HEK293 (cell line): ENCODE measurements at regions not wholly inside any gene's neighbourhood (a gene's known extent, or its start where the extent isn't known, plus 50 kb on each side); places are given as distances from the start of the nearest gene placed in this dataset.

Experiments
- CTCF ChIA-PET: fragments of 350-600 bp; formaldehyde crosslinking; extraction: SDS; loops from one replicate; lab custom pipeline; 2021; ENCODE audit warnings: antibody characterized with exemption; lab: Yijun Ruan, JAX
- POLR2A ChIA-PET: fragments of 300-600 bp; formaldehyde crosslinking; extraction: SDS; loops from one replicate; lab custom pipeline; 2020; ENCODE audit warnings: antibody characterized with exemption, inconsistent platforms; lab: Yijun Ruan, JAX
- H3K27ac ChIP-seq: fragments of 200-500 bp; sonication (Bioruptor generic); 2 replicates; pipeline ENCODE4 v1.5.1; 2014; ENCODE audit warnings: low read depth, low read length, control low read depth, inconsistent platforms; ENCODE audit errors: extremely low read depth
- H3K36me3 ChIP-seq, 2 experiments: fragments of 200-500 bp in 1 of 2; sonication (Bioruptor generic) in 1 of 2; 1 replicate in 1 of 2; 2 replicates in 1 of 2; pipeline ENCODE4 v1.5.1; 2014 to 2017; ENCODE audit warnings: inconsistent platforms in 2 of 2, low read length in 2 of 2; ENCODE audit not compliant: control insufficient read depth in 2 of 2, insufficient read depth in 1 of 2
- H3K4me1 ChIP-seq: fragments of 200-500 bp; sonication (Bioruptor generic); 2 replicates; pipeline ENCODE4 v1.5.1; 2014; ENCODE audit warnings: mild to moderate bottlenecking, low read length, inconsistent platforms; ENCODE audit not compliant: control insufficient read depth, insufficient read depth
- H3K4me3 ChIP-seq: 2 replicates; pipeline ENCODE4 v1.5.1; 2011; ENCODE audit warnings: low read depth, mild to moderate bottlenecking, control low read depth, low read length, moderate library complexity
- H3K9me3 ChIP-seq: fragments of 200-500 bp; sonication (Bioruptor generic); 2 replicates; pipeline ENCODE4 v1.5.1; 2014; ENCODE audit warnings: low read depth, low read length, inconsistent platforms; ENCODE audit not compliant: control insufficient read depth, insufficient read depth
- GLI2 ChIP-seq: fragments of 450-650 bp; formaldehyde crosslinking; IDR thresholded peaks from 2 replicates; pipeline ENCODE4; 2017; ENCODE audit warnings: missing biosample characterization, missing genetic modification characterization, low read depth, borderline replicate concordance
- GLIS1 ChIP-seq: fragments of 450-650 bp; formaldehyde crosslinking; IDR thresholded peaks from 2 replicates; pipeline ENCODE4 v1.5.1; 2016; ENCODE audit warnings: missing biosample characterization, missing genetic modification characterization
- KLF1 ChIP-seq: fragments of 450-650 bp; formaldehyde crosslinking; IDR thresholded peaks from 2 replicates; pipeline ENCODE4 v1.5.1; 2016; ENCODE audit warnings: missing biosample characterization, missing genetic modification characterization
- KLF9 ChIP-seq: fragments of 450-650 bp; formaldehyde crosslinking; IDR thresholded peaks from 2 replicates; pipeline ENCODE4 v1.5.1; 2016; ENCODE audit warnings: missing biosample characterization, missing genetic modification characterization, low read depth
- OVOL3 ChIP-seq: fragments of 450-650 bp; formaldehyde crosslinking; IDR thresholded peaks from 2 replicates; pipeline ENCODE4 v1.5.1; 2016; ENCODE audit warnings: missing biosample characterization, missing genetic modification characterization
- PBX3 ChIP-seq: sonication (generic); formaldehyde crosslinking; IDR thresholded peaks from 2 replicates; pipeline ENCODE4 v1.8.1; 2022; ENCODE audit warnings: mild to moderate bottlenecking, moderate library complexity, missing genetic modification reagents
- SCRT1 ChIP-seq: fragments of 450-650 bp; formaldehyde crosslinking; IDR thresholded peaks from 2 replicates; pipeline ENCODE4 v1.5.1; 2016; ENCODE audit warnings: missing biosample characterization, missing genetic modification characterization, borderline replicate concordance
- WT1 ChIP-seq: fragments of 450-650 bp; formaldehyde crosslinking; IDR thresholded peaks from 2 replicates; pipeline ENCODE4 v1.5.1; 2016; ENCODE audit warnings: missing biosample characterization, missing genetic modification characterization
- ZBTB48 ChIP-seq: fragments of 450-650 bp; formaldehyde crosslinking; IDR thresholded peaks from 2 replicates; pipeline ENCODE4 v1.5.1; 2016; ENCODE audit warnings: missing biosample characterization, missing genetic modification characterization
- ZBTB49 ChIP-seq: fragments of 450-650 bp; formaldehyde crosslinking; IDR thresholded peaks from 2 replicates; pipeline ENCODE4 v1.5.1; 2016; ENCODE audit warnings: missing biosample characterization, missing genetic modification characterization, low read depth
- ZBTB6 ChIP-seq: fragments of 450-650 bp; formaldehyde crosslinking; IDR thresholded peaks from 2 replicates; pipeline ENCODE4 v1.5.1; 2017; ENCODE audit warnings: missing biosample characterization, missing genetic modification characterization
- ZBTB8A ChIP-seq: fragments of 450-650 bp; formaldehyde crosslinking; IDR thresholded peaks from 2 replicates; pipeline ENCODE4 v1.5.1; 2016; ENCODE audit warnings: missing biosample characterization, missing genetic modification characterization
- ZNF157 ChIP-seq: fragments of 450-650 bp; formaldehyde crosslinking; IDR thresholded peaks from 2 replicates; pipeline ENCODE4 v1.5.1; 2016; ENCODE audit warnings: missing biosample characterization, missing genetic modification characterization
- ZNF16 ChIP-seq: fragments of 450-650 bp; formaldehyde crosslinking; IDR thresholded peaks from 2 replicates; pipeline ENCODE4 v1.5.1; 2016; ENCODE audit warnings: low read depth, missing biosample characterization, missing genetic modification characterization
- ZNF19 ChIP-seq: fragments of 450-650 bp; formaldehyde crosslinking; IDR thresholded peaks from 2 replicates; pipeline ENCODE4; 2016; ENCODE audit warnings: missing biosample characterization, missing genetic modification characterization, low read depth
- ZNF221 ChIP-seq: fragments of 450-650 bp; formaldehyde crosslinking; IDR thresholded peaks from 2 replicates; pipeline ENCODE4 v1.5.1; 2017; ENCODE audit warnings: missing biosample characterization, missing genetic modification characterization, borderline replicate concordance
- ZNF280C ChIP-seq: fragments of 450-650 bp; formaldehyde crosslinking; IDR thresholded peaks from 2 replicates; pipeline ENCODE4 v1.5.1; 2016; ENCODE audit warnings: missing biosample characterization, missing genetic modification characterization
- ZNF362 ChIP-seq: fragments of 450-650 bp; formaldehyde crosslinking; IDR thresholded peaks from 2 replicates; pipeline ENCODE4 v1.5.1; 2016; ENCODE audit warnings: missing biosample characterization, missing genetic modification characterization
- ZNF48 ChIP-seq: fragments of 450-650 bp; formaldehyde crosslinking; IDR thresholded peaks from 2 replicates; pipeline ENCODE4 v1.5.1; 2016; ENCODE audit warnings: missing biosample characterization, missing genetic modification characterization
- ZNF558 ChIP-seq: fragments of 450-650 bp; formaldehyde crosslinking; IDR thresholded peaks from 2 replicates; pipeline ENCODE4 v1.5.1; 2016; ENCODE audit warnings: missing biosample characterization, missing genetic modification characterization
- ZNF560 ChIP-seq: fragments of 450-650 bp; formaldehyde crosslinking; IDR thresholded peaks from 2 replicates; pipeline ENCODE4 v1.5.1; 2017; ENCODE audit warnings: missing biosample characterization, missing genetic modification characterization, borderline replicate concordance
- ZNF654 ChIP-seq: fragments of 450-650 bp; formaldehyde crosslinking; IDR thresholded peaks from 2 replicates; pipeline ENCODE4 v1.5.1; 2016; ENCODE audit warnings: low read depth, missing biosample characterization, missing genetic modification characterization
- ZNF670 ChIP-seq: fragments of 450-650 bp; formaldehyde crosslinking; IDR thresholded peaks from 2 replicates; pipeline ENCODE4 v1.5.1; 2016; ENCODE audit warnings: missing biosample characterization, missing genetic modification characterization, low read depth
- ZNF704 ChIP-seq: fragments of 450-650 bp; formaldehyde crosslinking; IDR thresholded peaks from 2 replicates; pipeline ENCODE4 v1.5.1; 2016; ENCODE audit warnings: missing biosample characterization, missing genetic modification characterization

- no peak for TF ChIP-seq ZNF280C (tag by site-specific recombination)
- TF ChIP-seq ZBTB49 (tag by site-specific recombination): no peak
- TF ChIP-seq SCRT1: no peak
- TF ChIP-seq ZNF221 (tag by site-specific recombination): no peak
- TF ChIP-seq ZNF704 (tag by site-specific recombination): no peak
- no peak for TF ChIP-seq ZNF157 (tag by site-specific recombination)
- TF ChIP-seq ZNF670 (tag by site-specific recombination): no peak
- no peak for TF ChIP-seq ZNF48
- no peak for TF ChIP-seq ZBTB6 (tag by site-specific recombination)
- no peak for TF ChIP-seq ZNF654 (tag by site-specific recombination)
- TF ChIP-seq KLF9 (tag by site-specific recombination): no peak
- ChIA-PET POLR2A (no interaction called here), CTCF (interaction anchor here (0.6 kb wide), 1 partner anchor 9 kb away, joined by 3 read pairs; no protein-coding TSS in a partner anchor)
- Histone ChIP-seq H3K36me3 (no peaks in the 10 kb centered on the region), H3K4me3 (no peak overlapping the region), H3K9me3 (no peaks in the 10 kb centered on the region), H3K27ac (no peak overlapping the region), H3K4me1 (no peaks in the 10 kb centered on the region)
Observed at GRCh38 chr7:118642396-118642795, 417.9 kb downstream of the ANKRD7 start.

GRCh38 chr7:118644346-118644745 lies 419.8 kb downstream of the ANKRD7 start:
- Histone ChIP-seq H3K36me3 (no peaks in the 10 kb centered on the region), H3K9me3 (no peaks in the 10 kb centered on the region), H3K4me1 (no peaks in the 10 kb centered on the region), H3K27ac (no peak overlapping the region), H3K4me3 (no peak overlapping the region)
- ChIA-PET POLR2A (no interaction called here), CTCF (interaction anchor here (0.7 kb wide), 1 partner anchor 19 kb away, joined by 3 read pairs; no protein-coding TSS in a partner anchor)
- TF ChIP-seq ZBTB48 (tag by site-specific recombination): no peak
- TF ChIP-seq GLI2 (tag by site-specific recombination): no peak
- no peak for TF ChIP-seq GLIS1 (tag by site-specific recombination)
- no peak for TF ChIP-seq ZNF362 (tag by site-specific recombination)
- no peak for TF ChIP-seq PBX3 (CRISPR knock-in tag)
- no peak for TF ChIP-seq ZNF16 (tag by site-specific recombination)
- TF ChIP-seq ZNF560 (tag by site-specific recombination): no peak
- TF ChIP-seq ZNF19 (tag by site-specific recombination): no peak
- no peak for TF ChIP-seq KLF1 (tag by site-specific recombination)
- TF ChIP-seq OVOL3 (tag by site-specific recombination): no peak
- no peak for TF ChIP-seq ZBTB8A (tag by site-specific recombination)
- TF ChIP-seq ZNF558 (tag by site-specific recombination): no peak
- TF ChIP-seq WT1 (tag by site-specific recombination): no peak
